HL-60 (cell line): ENCODE measurements at regions not wholly inside any gene's neighbourhood (a gene's known extent, or its start where the extent isn't known, plus 50 kb on each side); places are given as distances from the start of the nearest gene placed in this dataset.

Experiments
- DNase-seq, 2 experiments: peaks; one replicate each; pipeline ENCODE4 v3.0.0-alpha.2; 2010 to 2020; ENCODE audit warnings: low read depth in 1 of 2, low spot score in 1 of 2
- H3K27ac ChIP-seq: fragments of 250-450 bp; sonication (Bioruptor Pico); replicated peaks from 2 replicates; pipeline ENCODE4 v1.5.1; 2020; ENCODE audit warnings: mild to moderate bottlenecking, moderate library complexity
- H3K27me3 ChIP-seq: fragments of 250-450 bp; sonication (Bioruptor Pico); 2 replicates; pipeline ENCODE4 v1.5.1; 2021; ENCODE audit warnings: mild to moderate bottlenecking, moderate library complexity; ENCODE audit not compliant: insufficient read depth, poor library complexity, severe bottlenecking
- H3K4me3 ChIP-seq: replicated peaks from 2 replicates; pipeline ENCODE4 v1.5.1; 2011; ENCODE audit warnings: mild to moderate bottlenecking, control low read depth, low read length; ENCODE audit not compliant: insufficient read depth
- CTCF ChIP-seq: IDR thresholded peaks from one replicate; pipeline ENCODE4 v1.5.1; 2011; ENCODE audit warnings: low read length, control low read depth, inconsistent platforms; ENCODE audit not compliant: insufficient read depth
- GABPA ChIP-seq: IDR thresholded peaks from 2 replicates; pipeline ENCODE4 v1.6.1; 2012; ENCODE audit warnings: low read depth
- POLR2AphosphoS5 ChIP-seq: IDR thresholded peaks from 2 replicates; pipeline ENCODE4 v1.6.1; 2012; ENCODE audit warnings: low read depth
- REST ChIP-seq: IDR thresholded peaks from 2 replicates; pipeline ENCODE4 v1.6.1; 2012; ENCODE audit warnings: low read depth; ENCODE audit not compliant: insufficient replicate concordance
- SPI1 ChIP-seq: IDR thresholded peaks from 2 replicates; pipeline ENCODE4 v1.6.1; 2012; ENCODE audit warnings: low read depth, mild to moderate bottlenecking, borderline replicate concordance

- TF ChIP-seq REST = no peak
- no peak for TF ChIP-seq SPI1
- no peak for TF ChIP-seq POLR2AphosphoS5
- no peak for TF ChIP-seq GABPA
- no peak for TF ChIP-seq CTCF
- Histone ChIP-seq H3K4me3 (no peak overlapping the region), H3K27ac (no peak overlapping the region), H3K27me3 (no peaks in the 10 kb centered on the region)
- no peak for DNase-seq
Observed at GRCh38 chr13:95477187-95477586, 75.3 kb upstream of the CLDN10 start.

- DNase-seq = peak; percentile 65 to 69
- H3K4me3 ChIP-seq = no peak overlapping the region; the same call in 1 of the 2 replicates
- no peak for TF ChIP-seq REST
- no peak for TF ChIP-seq CTCF
- no peak for TF ChIP-seq SPI1
- no peak for TF ChIP-seq GABPA
- TF ChIP-seq POLR2AphosphoS5 = no peak
- H3K27me3 ChIP-seq = no peaks in the 10 kb centered on the region
- H3K27ac ChIP-seq = peak overlapping the region; percentile 67
Observed at GRCh38 chr13:95479731-95480130, 72.8 kb upstream of the CLDN10 start.

GRCh38 chr13:95480131-95480545, 72.4 kb upstream of the CLDN10 start:
- peak; percentile 86 to 98 for DNase-seq
- no peaks in the 10 kb centered on the region for H3K27me3 ChIP-seq
- peak overlapping the region; percentile 5; the same call in 1 of the 2 replicates for H3K4me3 ChIP-seq
- H3K27ac ChIP-seq = peak overlapping the region; percentile 67
- TF ChIP-seq GABPA (0 out of 2 replicates have a peak, but pooled peaks have one; percentile 3), SPI1 (peak; percentile 86), POLR2AphosphoS5 (peak; percentile 80), CTCF (no peak), REST (peak; percentile 45)
